ENCODE measurements at regions not wholly inside any gene's neighbourhood (a gene's known extent, or its start where the extent isn't known, plus 50 kb on each side); places are given as distances from the start of the nearest gene placed in this dataset.

GRCh38 chr10:107418085-107418806 is 253.7 kb upstream of the SORCS1 start:
- BruUV-seq (replicated peaks) = no TSS peak
- H3K27me3 ChIP-seq (ENCODE audit: control insufficient read depth, insufficient read depth, low read length) = no peaks in the 10 kb centered on the region
- in situ Hi-C loops (cut with MboI; ENCODE audit: low sequenced_read_pairs) = no loop called here

More at GRCh38 chr10:107418085-107418806, 253.7 kb upstream of the SORCS1 start:
- no peak overlapping the region for H2AK5ac ChIP-seq (ENCODE audit: low read depth, low read length)
- no peak overlapping the region for H2BK20ac ChIP-seq (ENCODE audit: low read depth, low read length)
- no peaks in the 10 kb centered on the region for H3K4me1 ChIP-seq (ENCODE audit: control insufficient read depth, insufficient read depth, low read length)
- H3K9ac ChIP-seq (ENCODE audit: low read depth, low read length) = no peak overlapping the region
- no peak overlapping the region for H2AK9ac ChIP-seq (replicated peaks; ENCODE audit: low read depth, low read length, poor library complexity)
- H2BK120ac ChIP-seq (ENCODE audit: low read depth, low read length) = no peak overlapping the region
- WGBS, 2 experiments (ENCODE audit: extremely low coverage in 2 of 2, insufficient read length in 1 of 2) = 42% methylated on average over 2 of the region's 7 CpGs; no CpG with 5 or more reads in 1 of the 2 experiments
- H3K9me3 ChIP-seq (ENCODE audit: control insufficient read depth, insufficient read depth, low read length) = no peaks in the 10 kb centered on the region
- DNase-seq (no peak), ATAC-seq (ENCODE audit: low read depth) (no peak)
- no peaks in the 10 kb centered on the region for H3K79me1 ChIP-seq (ENCODE audit: low read depth in 1 of 2, low read length in 2 of 2)
- ChIA-PET CTCF (no interaction called here), POLR2A (ENCODE audit: unreplicated experiment) (no interaction called here)
- no peak overlapping the region for H4K5ac ChIP-seq (ENCODE audit: low read depth, low read length)
- H4K8ac ChIP-seq (ENCODE audit: low read depth in 2 of 2, low read length in 2 of 2) = no peak overlapping the region
- no peak overlapping the region for H3K4me3 ChIP-seq (ENCODE audit: insufficient read depth, low read depth, low read length)
- intact Hi-C loops (cut with micrococcal nuclease) = no loop called here
- H3K27ac ChIP-seq (ENCODE audit: insufficient read depth, low read length) = no peak overlapping the region
- no peak overlapping the region for H4K91ac ChIP-seq (ENCODE audit: insufficient read depth, low read depth, low read length)
- dilution Hi-C loops (cut with HindIII; ENCODE audit: low sequenced_read_pairs, unreplicated experiment) = no loop called here
- no peaks in the 10 kb centered on the region for H3K36me3 ChIP-seq (ENCODE audit: control insufficient read depth, insufficient read depth, low read length)
- H2AFZ ChIP-seq (replicated peaks; ENCODE audit: low read length, poor library complexity) = no peak overlapping the region
- no peak overlapping the region for H2BK15ac ChIP-seq (ENCODE audit: low read depth, low read length)
- H3K23ac ChIP-seq (ENCODE audit: low read depth, low read length) = no peak overlapping the region
- no peak overlapping the region for H3K4ac ChIP-seq (ENCODE audit: low read depth, low read length)
- H2BK5ac ChIP-seq (ENCODE audit: low read depth, low read length, poor library complexity, severe bottlenecking) = no peak overlapping the region
- no peak overlapping the region for H3K56ac ChIP-seq (ENCODE audit: extremely low read depth, insufficient read depth, low read length)
- no peak overlapping the region for H3K14ac ChIP-seq (replicated peaks; ENCODE audit: low read depth, low read length)
- no peak overlapping the region for H3K4me2 ChIP-seq (ENCODE audit: low read depth, low read length)
- H3K9me1 ChIP-seq (ENCODE audit: insufficient read depth, low read length) = no peaks in the 10 kb centered on the region
- TF ChIP-seq POLR2A (IDR thresholded peaks at IDR 0.05; ENCODE audit: low read depth, low read length) (no peak), CTCF (conservative IDR thresholded peaks at IDR 0.05; ENCODE audit: low read depth, low read length) (no peak), MAFK (IDR thresholded peaks at IDR 0.05; ENCODE audit: low read depth, low read length) (no peak), CHD1 (IDR thresholded peaks at IDR 0.05; ENCODE audit: low read depth, low read length) (no peak), RFX5 (IDR thresholded peaks at IDR 0.05; ENCODE audit: low read depth, low read length) (no peak), CEBPB (IDR thresholded peaks at IDR 0.05; ENCODE audit: low read depth, low read length) (no peak), RCOR1 (IDR thresholded peaks at IDR 0.05; ENCODE audit: insufficient replicate concordance, low read length) (no peak), NFE2L2 (IDR thresholded peaks at IDR 0.05; ENCODE audit: low read depth, low read length) (no peak), ELK1 (IDR thresholded peaks at IDR 0.05; ENCODE audit: borderline replicate concordance, low read depth, low read length) (no peak), MAZ (IDR thresholded peaks at IDR 0.05; ENCODE audit: borderline replicate concordance, low read depth, low read length) (no peak), FOS (IDR thresholded peaks at IDR 0.05; ENCODE audit: low read depth, low read length) (no peak), BHLHE40 (IDR thresholded peaks at IDR 0.05; ENCODE audit: low read depth, low read length) (no peak), RAD21 (IDR thresholded peaks at IDR 0.05; ENCODE audit: low read length) (no peak), MXI1 (IDR thresholded peaks at IDR 0.05; ENCODE audit: borderline replicate concordance, low read depth, low read length) (no peak), SMC3 (IDR thresholded peaks at IDR 0.05; ENCODE audit: low read depth, low read length) (no peak), USF2 (IDR thresholded peaks at IDR 0.05; ENCODE audit: low read depth, low read length) (no peak)
- no peaks in the 10 kb centered on the region for H4K20me1 ChIP-seq (ENCODE audit: insufficient read depth, low read length)
- no peak overlapping the region for H3K18ac ChIP-seq (ENCODE audit: low read depth, low read length)

Data from IMR-90 (cell line).